Liver (tissue), 3 donors: ENCODE measurements at regions not wholly inside any gene's neighbourhood (a gene's known extent, or its start where the extent isn't known, plus 50 kb on each side); places are given as distances from the start of the nearest gene placed in this dataset.

Experiments used
- EGR1 ChIP-seq, 2 donors: IDR thresholded peaks; 2 replicates each; pipeline ENCODE4 v1.6.1; 2016 to 2018; ENCODE audit warnings: antibody characterized with exemption in 2 of 2, low read depth in 2 of 2
- FOXA1 ChIP-seq: IDR thresholded peaks from 2 replicates; pipeline ENCODE4 v1.6.1; 2016; ENCODE audit warnings: antibody characterized with exemption
- GABPA ChIP-seq, 2 donors: IDR thresholded peaks in 1 of 2; conservative IDR thresholded peaks in 1 of 2; 2 replicates each; pipeline ENCODE4 v1.6.1; 2016; ENCODE audit warnings: antibody characterized with exemption in 2 of 2, mild to moderate bottlenecking in 1 of 2, moderate library complexity in 1 of 2
- MAX ChIP-seq: IDR thresholded peaks from 2 replicates; pipeline ENCODE4 v1.6.1; 2016; ENCODE audit warnings: antibody characterized with exemption
- RAD21 ChIP-seq, 2 donors: IDR thresholded peaks; 2 replicates each; pipeline ENCODE4 v1.6.1; 2016; ENCODE audit warnings: antibody characterized with exemption in 2 of 2, mild to moderate bottlenecking in 2 of 2
- RXRA ChIP-seq, 2 donors: IDR thresholded peaks; 2 replicates each; pipeline ENCODE4 v1.6.1; 2017 to 2018; ENCODE audit warnings: antibody characterized with exemption in 2 of 2, mild to moderate bottlenecking in 1 of 2
- SP1 ChIP-seq: IDR thresholded peaks from 2 replicates; pipeline ENCODE4 v1.6.1; 2018; ENCODE audit warnings: antibody characterized with exemption, mild to moderate bottlenecking
- TAF1 ChIP-seq: conservative IDR thresholded peaks from 2 replicates; pipeline ENCODE4 v1.6.1; 2016; ENCODE audit warnings: antibody characterized with exemption, mild to moderate bottlenecking
- YY1 ChIP-seq: IDR thresholded peaks from 2 replicates; pipeline ENCODE4 v1.6.1; 2016; ENCODE audit warnings: antibody characterized with exemption, mild to moderate bottlenecking
- TF ChIP-seq, protein P1 (sequence below): fragments of 150-350 bp; IDR thresholded peaks from 2 replicates; pipeline ENCODE4 v1.5.1; 2017; ENCODE audit warnings: improper control_type of control experiment, low read depth, low read length; ENCODE audit not compliant: missing input control
- donor health status: healthy.
- donor health status: healthy.

GRCh38 chr3:68402235-68402918, 530.0 kb downstream of the TAFA4 start:
- no peak for TF ChIP-seq SP1
- TF ChIP-seq, protein P1, sequence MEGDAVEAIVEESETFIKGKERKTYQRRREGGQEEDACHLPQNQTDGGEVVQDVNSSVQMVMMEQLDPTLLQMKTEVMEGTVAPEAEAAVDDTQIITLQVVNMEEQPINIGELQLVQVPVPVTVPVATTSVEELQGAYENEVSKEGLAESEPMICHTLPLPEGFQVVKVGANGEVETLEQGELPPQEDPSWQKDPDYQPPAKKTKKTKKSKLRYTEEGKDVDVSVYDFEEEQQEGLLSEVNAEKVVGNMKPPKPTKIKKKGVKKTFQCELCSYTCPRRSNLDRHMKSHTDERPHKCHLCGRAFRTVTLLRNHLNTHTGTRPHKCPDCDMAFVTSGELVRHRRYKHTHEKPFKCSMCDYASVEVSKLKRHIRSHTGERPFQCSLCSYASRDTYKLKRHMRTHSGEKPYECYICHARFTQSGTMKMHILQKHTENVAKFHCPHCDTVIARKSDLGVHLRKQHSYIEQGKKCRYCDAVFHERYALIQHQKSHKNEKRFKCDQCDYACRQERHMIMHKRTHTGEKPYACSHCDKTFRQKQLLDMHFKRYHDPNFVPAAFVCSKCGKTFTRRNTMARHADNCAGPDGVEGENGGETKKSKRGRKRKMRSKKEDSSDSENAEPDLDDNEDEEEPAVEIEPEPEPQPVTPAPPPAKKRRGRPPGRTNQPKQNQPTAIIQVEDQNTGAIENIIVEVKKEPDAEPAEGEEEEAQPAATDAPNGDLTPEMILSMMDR = no peak
- no peak for TF ChIP-seq RXRA (IDR thresholded peaks at IDR 0.05)
- TF ChIP-seq RAD21 (IDR thresholded peaks at IDR 0.05) = no peak
- TF ChIP-seq EGR1 (IDR thresholded peaks at IDR 0.05; ENCODE audit: low read depth in 2 of 2) = no peak
- no peak for TF ChIP-seq MAX
- TF ChIP-seq GABPA (IDR thresholded peaks at IDR 0.05 in 1 of 2, conservative IDR thresholded peaks at IDR 0.05 in 1 of 2) = no peak
- TF ChIP-seq YY1 = no peak
- TF ChIP-seq FOXA1 = no peak
- TF ChIP-seq TAF1 = no peak
